HCT116 (cell line): ENCODE measurements at regions not wholly inside any gene's neighbourhood (a gene's known extent, or its start where the extent isn't known, plus 50 kb on each side); places are given as distances from the start of the nearest gene placed in this dataset.

Experiments
- ATAC-seq: fragments of 200-7000 bp; cut with Tn5 transposase; 2 replicates; pipeline ENCODE4 v1.9.1; 2020; ENCODE audit warnings: mild to moderate bottlenecking, moderate library complexity
- BruUV-seq: library from RNA; stranded (reverse); fragments of 400-500 nt; replicated peaks from 2 replicates; lab custom pipeline; 2021; lab: Mats Ljungman, UMichigan
- CTCF ChIA-PET: fragments of 300-600 bp; sonication (Branson Sonifier 250); formaldehyde crosslinking; loops from one replicate; lab custom pipeline; 2021; ENCODE audit warnings: antibody characterized with exemption; lab: Charles Lee
- POLR2A ChIA-PET: fragments of 300-600, 350-600 bp; sonication (Branson Sonifier 250); formaldehyde crosslinking; loops from one replicate; lab custom pipeline; 2021; ENCODE audit warnings: antibody characterized with exemption; lab: Charles Lee
- RAD21 ChIA-PET, 2 experiments: fragments of 300-600 bp; sonication (Branson Sonifier 250); formaldehyde crosslinking; loops; one replicate each; lab custom pipeline; 2023; ENCODE audit warnings: low total read pairs in 2 of 2; ENCODE audit not compliant: uncharacterized antibody in 2 of 2, unreplicated experiment in 2 of 2, low non-redundant PET in 1 of 2; lab: Charles Lee
- DNase-seq: peaks from one replicate; pipeline ENCODE4 v3.0.0-alpha.2; 2010; ENCODE audit warnings: low read depth, low spot score
- H2AFZ ChIP-seq: fragments of 200-600 bp; shearing (Covaris generic), sonication (generic); 2 replicates; pipeline ENCODE4 v1.6.1; 2017; ENCODE audit warnings: low read depth, mixed run types, mixed read lengths, antibody characterized with exemption, low read length; ENCODE audit not compliant: poor library complexity, severe bottlenecking
- H3K27ac ChIP-seq: 2 replicates; pipeline ENCODE4 v1.5.1; 2012; ENCODE audit warnings: low read depth, low read length
- H3K27me3 ChIP-seq: fragments of 200-600 bp; sonication (generic); 2 replicates; pipeline ENCODE4 v1.6.1; 2016; ENCODE audit warnings: mixed run types, low read length, mixed read lengths; ENCODE audit not compliant: insufficient read depth
- H3K36me3 ChIP-seq, 2 experiments: fragments of 200-500 bp in 1 of 2; fragments of 200-600 bp in 1 of 2; sonication (Bioruptor generic) in 1 of 2; sonication (generic) in 1 of 2; 2 replicates each; pipeline versions ENCODE4 v1.5.1 to v1.6.1; 2014 to 2016; ENCODE audit warnings: low read length in 2 of 2, inconsistent platforms in 1 of 2, mixed read lengths in 1 of 2, mixed run types in 1 of 2; ENCODE audit not compliant: insufficient read depth in 2 of 2, control insufficient read depth in 1 of 2
- H3K4me1 ChIP-seq, 2 experiments: fragments of 200-600 bp in 1 of 2; sonication (generic) in 1 of 2; 2 replicates each; pipeline versions ENCODE4 v1.5.1 to v1.6.1; 2012 to 2017; ENCODE audit warnings: low read length in 2 of 2, inconsistent platforms in 1 of 2, mild to moderate bottlenecking in 1 of 2, mixed read lengths in 1 of 2, mixed run types in 1 of 2, moderate library complexity in 1 of 2; ENCODE audit not compliant: insufficient read depth in 2 of 2, control insufficient read depth in 1 of 2
- H3K4me2 ChIP-seq: fragments of 200-600 bp; sonication (generic); 2 replicates; pipeline ENCODE4 v1.6.1; 2017; ENCODE audit warnings: mixed run types, low read length, mixed read lengths
- H3K4me3 ChIP-seq, 2 experiments: fragments of 200-600 bp in 1 of 2; sonication (generic) in 1 of 2; replicated peaks in 1 of 2; 2 replicates each; pipeline ENCODE4 v1.5.1; 2011 to 2016; ENCODE audit warnings: low read length in 2 of 2, control low read depth in 1 of 2, low read depth in 1 of 2, mild to moderate bottlenecking in 1 of 2, mixed read lengths in 1 of 2, mixed run types in 1 of 2
- H3K79me2 ChIP-seq: fragments of 200-600 bp; sonication (generic); 2 replicates; pipeline ENCODE4 v1.6.1; 2017; ENCODE audit warnings: mild to moderate bottlenecking, mixed run types, low read length, moderate library complexity, mixed read lengths; ENCODE audit not compliant: insufficient read depth
- H3K9ac ChIP-seq: fragments of 200-600 bp; sonication (generic); 2 replicates; pipeline ENCODE4 v1.6.1; 2016; ENCODE audit warnings: low read length, mixed read lengths
- H3K9me2 ChIP-seq: fragments of 200-600 bp; sonication (generic), shearing (Covaris generic); 2 replicates; pipeline ENCODE4 v1.6.1; 2017; ENCODE audit warnings: mixed run types, mild to moderate bottlenecking, moderate library complexity; ENCODE audit not compliant: insufficient read depth
- H3K9me3 ChIP-seq, 2 experiments: fragments of 200-500 bp in 1 of 2; fragments of 200-600 bp in 1 of 2; sonication (Bioruptor generic) in 1 of 2; sonication (generic) in 1 of 2; 2 replicates each; pipeline ENCODE4 v1.6.1; 2014 to 2017; ENCODE audit warnings: low read length in 2 of 2, mixed read lengths in 2 of 2, inconsistent platforms in 1 of 2, low read depth in 1 of 2, mild to moderate bottlenecking in 1 of 2, mixed run types in 1 of 2, moderate library complexity in 1 of 2; ENCODE audit not compliant: control insufficient read depth in 1 of 2, insufficient read depth in 1 of 2
- H4K20me1 ChIP-seq: fragments of 200-600 bp; sonication (generic), shearing (Covaris generic); 2 replicates; pipeline ENCODE4 v1.6.1; 2017; ENCODE audit warnings: mixed run types, mild to moderate bottlenecking, moderate library complexity; ENCODE audit not compliant: insufficient read depth
- ATF3 ChIP-seq: IDR thresholded peaks from 2 replicates; pipeline ENCODE4 v1.6.1; 2012
- CBX3 ChIP-seq: IDR thresholded peaks from 2 replicates; pipeline ENCODE4 v1.6.1; 2012; ENCODE audit warnings: low read depth
- CEBPB ChIP-seq: IDR thresholded peaks from 2 replicates; pipeline ENCODE4 v1.6.1; 2012; ENCODE audit warnings: low read depth
- CTCF ChIP-seq, 3 experiments: fragments of 200-600 bp in 1 of 3; sonication (generic) in 1 of 3; IDR thresholded peaks in 2 of 3; conservative IDR thresholded peaks in 1 of 3; 2 replicates each; pipeline ENCODE4 v1.5.1; 2012 to 2017; ENCODE audit warnings: low read depth in 2 of 3, low read length in 2 of 3, antibody characterized with exemption in 1 of 3, borderline replicate concordance in 1 of 3, control low read depth in 1 of 3, mild to moderate bottlenecking in 1 of 3, mixed read lengths in 1 of 3, mixed run types in 1 of 3, moderate library complexity in 1 of 3; ENCODE audit not compliant: insufficient read depth in 1 of 3
- EGR1 ChIP-seq: IDR thresholded peaks from 2 replicates; pipeline ENCODE4 v1.6.1; 2012; ENCODE audit warnings: low read depth
- ELF1 ChIP-seq: IDR thresholded peaks from 2 replicates; pipeline ENCODE4 v1.6.1; 2012; ENCODE audit warnings: low read depth, borderline replicate concordance
- EZH2phosphoT487 ChIP-seq: fragments of 200-600 bp; IDR thresholded peaks from 2 replicates; pipeline ENCODE4 v1.6.1; 2018; ENCODE audit warnings: antibody characterized with exemption, borderline replicate concordance
- JUND ChIP-seq: IDR thresholded peaks from 2 replicates; pipeline ENCODE4 v1.6.1; 2012
- SP1 ChIP-seq: IDR thresholded peaks from 2 replicates; pipeline ENCODE4 v1.6.1; 2012; ENCODE audit warnings: low read depth
- SRF ChIP-seq: IDR thresholded peaks from 2 replicates; pipeline ENCODE4 v1.6.1; 2012; ENCODE audit warnings: low read depth
- TCF7L2 ChIP-seq: IDR thresholded peaks from 2 replicates; pipeline ENCODE4 v1.7.0; 2011; ENCODE audit warnings: borderline replicate concordance, inconsistent platforms; ENCODE audit not compliant: insufficient read depth, insufficient read length; ENCODE audit errors: extremely low read depth
- ZBTB33 ChIP-seq: IDR thresholded peaks from 2 replicates; pipeline ENCODE4 v1.6.1; 2011; ENCODE audit warnings: mild to moderate bottlenecking, low read length, moderate library complexity; ENCODE audit not compliant: insufficient replicate concordance; ENCODE audit errors: extremely low read depth
- ZFX ChIP-seq: fragments of 450-650 bp; IDR thresholded peaks from 2 replicates; pipeline ENCODE4 v1.6.1; 2017
- intact Hi-C: fragments of 100-400 bp; cut with micrococcal nuclease; formaldehyde crosslinking; loops from 2 replicates; pipeline ENCODE4 v1.10.0; 2022

DNA sequence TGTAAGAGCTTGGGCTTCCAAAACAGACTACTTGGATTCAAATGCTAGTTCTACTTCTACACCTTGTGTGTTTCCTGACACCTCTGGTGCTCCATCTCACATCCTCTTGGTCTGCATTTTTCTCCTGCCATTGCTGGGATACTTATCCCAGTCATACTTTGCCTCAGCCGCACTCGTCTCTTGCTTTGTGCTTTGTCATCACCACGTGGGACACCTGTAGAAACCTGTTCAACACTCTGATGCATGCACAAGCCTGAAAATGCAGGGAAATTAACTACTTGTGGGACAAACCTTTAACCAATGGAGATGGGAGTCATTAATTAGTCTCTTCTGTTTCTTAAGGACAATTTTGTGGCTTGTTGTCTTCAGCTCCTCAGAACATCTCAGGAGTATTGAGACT is 94.2 kb upstream of the PHYHIPL start (continued):
- TF ChIP-seq CBX3 = no peak

- H3K4me3 ChIP-seq = no peak overlapping the region
- H3K79me2 ChIP-seq = no peaks in the 10 kb centered on the region
- H3K9me2 ChIP-seq = no peaks in the 10 kb centered on the region
- H3K4me1 ChIP-seq = peaks cover 0 to 4% of the 10 kb centered on the region in 2 experiments; a peak in 1 of 4 replicates
- no peaks in the 10 kb centered on the region for H3K36me3 ChIP-seq
- ChIA-PET CTCF (no interaction called here), RAD21 (no interaction called here), POLR2A (no interaction called here)
- DNase-seq = no peak
- H4K20me1 ChIP-seq = no peaks in the 10 kb centered on the region
- intact Hi-C loops = no loop called here
- TF ChIP-seq JUND (no peak), CTCF (IDR thresholded peaks at IDR 0.05 in 2 of 3, conservative IDR thresholded peaks at IDR 0.05 in 1 of 3; ENCODE audit: borderline replicate concordance in 1 of 3, insufficient read depth in 1 of 3, low read depth in 2 of 3, low read length in 2 of 3) (no peak), EZH2phosphoT487 (no peak), ATF3 (no peak), ZBTB33 (no peak), EGR1 (no peak), CEBPB (no peak), SP1 (no peak), SRF (no peak), ZFX (no peak), TCF7L2 (no peak), ELF1 (no peak)
- no peak overlapping the region for H3K4me2 ChIP-seq
- no TSS peak for BruUV-seq
- H3K27ac ChIP-seq = no peak overlapping the region
- H2AFZ ChIP-seq = no peak overlapping the region
- H3K9me3 ChIP-seq = no peaks in the 10 kb centered on the region
- H3K27me3 ChIP-seq = peaks cover 6% of the 10 kb centered on the region; the same call in 1 of the 2 replicates
- H3K9ac ChIP-seq = no peak overlapping the region
- no peak for ATAC-seq
Measured at GRCh38 chr10:59085054-59085453, 91.4 kb upstream of the PHYHIPL start.
